ENCODE measurements at regions not wholly inside any gene's neighbourhood (a gene's known extent, or its start where the extent isn't known, plus 50 kb on each side); places are given as distances from the start of the nearest gene placed in this dataset.

DNA sequence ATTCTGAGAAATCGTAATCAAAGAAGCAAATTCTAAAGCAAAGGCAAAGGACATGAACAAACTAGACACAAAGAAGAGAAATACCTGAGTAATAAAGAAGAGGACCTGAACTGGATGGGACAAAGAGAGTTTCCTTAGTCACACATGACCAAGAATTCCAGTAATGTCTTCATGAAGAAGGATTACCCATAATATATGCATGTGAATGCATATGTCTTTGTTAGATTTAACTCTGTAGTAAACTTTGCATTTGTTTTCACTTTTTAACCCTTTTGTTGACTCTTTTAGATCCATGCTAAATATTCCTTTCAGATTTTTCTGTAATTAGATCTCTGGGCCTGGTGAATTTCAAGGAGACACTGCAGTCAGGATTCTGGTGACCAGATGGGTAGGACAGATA, 279.8 kb downstream of the ARRDC4 start:
- no peak for DNase-seq (ENCODE audit: low spot score in 2 of 2)
- no peak for FAIRE-seq

DNA sequence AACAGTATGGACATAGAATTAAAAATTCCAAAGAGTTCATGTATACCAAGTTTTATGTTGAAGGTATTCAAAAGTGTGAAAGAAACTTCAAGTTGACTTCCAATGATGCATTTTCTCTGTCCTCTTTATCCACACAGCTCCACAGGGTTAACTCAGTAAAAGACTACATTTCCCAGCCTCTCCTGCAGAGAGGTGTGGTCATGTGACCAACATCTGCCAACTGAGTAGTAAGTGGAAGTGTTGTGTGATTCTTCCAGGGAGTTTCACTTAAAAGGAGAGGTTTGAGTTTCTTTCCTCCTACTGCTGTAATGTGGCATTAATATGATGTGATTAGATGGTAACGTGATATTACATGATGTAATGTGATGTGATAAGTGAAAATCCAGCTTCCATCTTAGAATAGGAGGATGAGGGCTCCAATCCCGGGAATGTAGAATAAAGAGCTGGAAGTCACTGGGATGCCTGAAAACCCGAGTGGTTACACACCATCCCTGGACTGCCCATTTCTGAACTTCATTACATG, 280.6 kb downstream of the ARRDC4 start:
- DNase-seq (ENCODE audit: low spot score in 2 of 2) (no peak), FAIRE-seq (no peak)

DNA sequence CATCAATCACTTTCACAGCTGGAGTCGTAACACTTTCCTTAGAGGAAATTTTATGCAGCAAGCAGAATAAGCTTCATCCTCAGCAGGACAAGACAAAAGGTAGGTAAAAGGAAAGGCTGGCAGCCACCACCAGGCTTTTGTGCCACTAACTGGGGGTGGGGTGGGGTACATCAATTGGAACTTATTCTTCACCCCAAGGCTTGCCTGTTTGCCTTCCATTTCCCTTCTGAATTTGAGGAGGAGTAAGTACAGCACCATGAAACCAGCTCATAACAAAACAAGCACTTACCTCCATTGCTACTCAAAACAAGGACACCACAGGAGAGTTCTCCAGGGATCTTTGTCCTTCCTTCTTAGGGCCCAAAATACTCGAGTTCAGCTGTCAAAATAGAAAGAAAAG, 296.8 kb downstream of the ARRDC4 start:
- FAIRE-seq, result no peak

DNA sequence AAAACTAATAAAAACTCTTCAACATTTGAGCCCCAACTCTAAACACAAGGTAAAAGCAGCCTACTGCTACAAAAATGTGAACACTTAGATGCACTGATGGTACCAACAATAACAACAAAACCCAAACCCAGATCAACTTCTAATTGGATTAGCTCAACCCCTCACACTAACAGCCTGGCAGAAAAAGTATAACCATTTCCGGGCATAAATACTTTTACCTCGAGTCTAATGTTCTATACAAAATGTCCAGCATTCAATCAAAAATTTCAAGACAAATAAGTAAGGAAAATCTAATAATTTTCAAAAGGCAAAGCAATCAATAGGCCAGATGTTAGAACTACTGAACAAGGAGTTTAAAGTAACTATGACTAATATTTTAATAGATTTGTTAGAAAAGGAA, 303.3 kb downstream of the ARRDC4 start:
- FAIRE-seq (no peak), DNase-seq (ENCODE audit: low spot score in 2 of 2) (no peak)

More for the DNA sequence above, 296.8 kb downstream of the ARRDC4 start:
- DNase-seq (ENCODE audit: low spot score in 2 of 2), result no peak

DNA sequence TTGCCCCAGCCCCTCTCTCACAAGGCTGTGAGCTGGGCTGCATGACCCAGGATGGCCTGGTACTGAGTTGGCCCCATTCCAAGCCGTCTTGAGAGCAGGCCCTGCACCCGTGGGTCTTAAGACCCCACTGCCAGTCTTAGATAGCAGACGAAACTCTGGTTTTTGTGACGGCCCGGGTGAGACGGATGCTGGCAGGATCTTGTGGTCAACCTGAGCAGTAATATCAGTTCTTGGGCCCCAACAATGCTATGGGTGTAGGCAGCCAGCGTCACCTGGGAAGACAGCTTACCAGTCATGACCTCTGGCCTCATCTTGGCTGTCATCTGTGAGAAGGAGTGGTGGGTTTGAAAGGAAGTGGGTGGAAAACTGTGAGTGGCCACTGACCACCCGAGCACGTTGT, 305.8 kb downstream of the ARRDC4 start:
- FAIRE-seq, result no peak
- no peak for DNase-seq (ENCODE audit: low spot score in 2 of 2)

DNA sequence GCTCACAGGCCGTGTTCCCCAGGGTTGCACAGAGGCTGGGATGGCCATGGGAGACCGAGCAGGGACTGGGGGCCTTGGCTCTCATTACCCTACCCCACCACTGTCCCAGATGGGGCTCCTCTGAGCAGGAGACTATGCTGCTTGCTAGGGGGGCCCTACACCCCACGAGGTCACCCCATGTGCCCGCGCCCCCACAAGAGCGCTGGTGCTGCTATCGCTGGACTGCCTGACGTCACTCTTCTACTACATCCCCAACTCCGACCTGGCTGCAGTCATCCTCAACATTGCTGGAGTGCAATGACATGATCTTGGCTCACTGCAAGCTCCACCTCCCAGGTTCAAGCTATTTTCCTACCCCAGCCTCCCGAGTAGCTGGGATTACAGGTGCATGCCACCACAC, 307.7 kb downstream of the ARRDC4 start:
- DNase-seq (ENCODE audit: low spot score in 2 of 2) (no peak), FAIRE-seq (no peak)

DNA sequence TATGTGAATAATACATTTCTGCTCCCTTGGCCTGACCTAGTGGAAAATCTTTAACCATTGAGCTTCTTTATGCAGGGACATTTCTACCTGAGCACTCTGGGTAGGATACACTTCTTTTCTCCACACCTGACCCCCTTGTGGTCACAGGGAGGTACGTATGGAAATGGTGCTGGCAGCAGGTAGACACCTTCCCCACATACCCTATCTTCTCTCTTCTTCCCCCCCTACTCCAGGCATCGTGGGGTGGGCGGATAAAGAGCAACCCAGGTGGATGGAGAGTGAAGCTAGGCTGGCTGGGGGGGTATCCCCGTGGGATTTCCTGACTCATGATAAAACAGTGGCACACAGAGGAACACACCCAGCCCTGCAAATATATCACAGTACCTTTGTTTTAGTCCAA, 312.1 kb downstream of the ARRDC4 start:
- FAIRE-seq, result no peak
- DNase-seq (ENCODE audit: low spot score in 2 of 2), result no peak

DNA sequence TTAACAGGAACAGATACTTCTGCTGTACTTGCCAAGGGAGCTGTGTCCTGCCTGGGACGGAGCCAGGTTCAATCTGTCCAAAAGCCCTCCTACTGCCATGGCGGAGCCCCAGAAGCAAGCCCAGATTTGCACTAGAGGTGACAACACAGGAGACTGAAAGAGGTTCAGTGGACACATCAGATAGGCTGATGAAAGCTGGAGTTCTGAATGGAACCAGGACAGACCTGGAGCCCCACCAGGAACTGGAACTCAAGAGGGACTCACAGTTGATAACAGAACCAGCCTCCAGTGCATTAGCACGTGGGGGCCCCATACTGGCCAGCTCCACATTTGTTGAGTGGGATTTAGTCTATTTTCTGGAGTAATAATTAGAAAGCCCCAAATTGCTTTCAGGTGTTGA, 315.5 kb downstream of the ARRDC4 start:
- no peak for FAIRE-seq

DNA sequence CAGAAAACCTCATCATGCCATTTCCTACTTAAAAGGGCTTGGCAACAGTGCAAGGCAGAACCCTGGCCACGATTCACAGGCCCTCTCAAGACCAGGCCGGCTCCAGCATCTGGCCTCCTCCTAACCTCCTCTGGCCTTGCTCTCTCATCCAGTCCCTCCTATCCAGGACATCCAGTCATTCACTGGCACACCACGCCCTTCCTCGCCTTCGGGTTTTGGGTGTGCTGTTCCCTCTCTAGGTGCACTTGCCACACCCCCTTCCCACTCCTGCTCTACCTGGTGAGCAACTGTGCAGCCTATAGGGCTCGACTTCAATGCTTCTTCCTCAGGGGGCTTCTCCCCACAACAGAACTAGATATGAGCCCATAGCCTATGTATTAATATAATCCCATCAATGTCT, 317.1 kb downstream of the ARRDC4 start:
- FAIRE-seq (no peak), DNase-seq (ENCODE audit: low spot score in 2 of 2) (no peak)

More for the DNA sequence above, 315.5 kb downstream of the ARRDC4 start:
- no peak for DNase-seq (ENCODE audit: low spot score in 2 of 2)

DNA sequence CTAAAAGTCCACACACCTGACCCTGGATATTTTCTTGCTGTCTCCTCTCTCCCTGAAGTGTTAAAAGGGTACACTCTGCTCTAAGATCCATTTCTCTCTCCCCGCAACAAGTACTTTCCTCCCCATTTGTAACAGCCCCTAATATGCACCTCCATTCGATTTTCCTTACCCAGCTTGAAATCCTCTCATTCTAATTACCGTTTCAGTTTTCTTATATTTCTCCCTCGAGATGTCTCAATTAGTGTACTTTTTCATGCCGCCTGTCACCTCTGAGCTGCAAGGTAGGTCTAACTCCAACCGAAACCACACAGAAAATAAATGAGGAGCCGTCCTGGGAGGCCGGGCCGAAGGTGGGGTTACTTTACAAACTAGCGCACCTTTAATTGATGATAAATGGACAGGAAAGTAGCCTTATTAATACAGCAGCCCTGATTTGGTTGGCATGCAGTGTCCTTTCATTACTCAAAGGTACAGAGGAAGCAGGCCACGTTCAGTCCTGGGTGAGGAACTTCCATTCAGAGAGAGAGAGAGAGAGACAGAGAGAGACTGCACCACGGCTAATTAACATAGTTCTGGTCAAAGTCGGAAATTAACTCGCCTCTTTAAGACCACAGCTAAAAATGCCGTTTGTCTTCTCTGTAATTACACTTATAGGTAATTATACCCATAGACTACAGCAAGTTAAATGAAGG, 319.9 kb downstream of the ARRDC4 start:
- DNase-seq (ENCODE audit: low spot score in 2 of 2), result no peak
- FAIRE-seq, result no peak

DNA sequence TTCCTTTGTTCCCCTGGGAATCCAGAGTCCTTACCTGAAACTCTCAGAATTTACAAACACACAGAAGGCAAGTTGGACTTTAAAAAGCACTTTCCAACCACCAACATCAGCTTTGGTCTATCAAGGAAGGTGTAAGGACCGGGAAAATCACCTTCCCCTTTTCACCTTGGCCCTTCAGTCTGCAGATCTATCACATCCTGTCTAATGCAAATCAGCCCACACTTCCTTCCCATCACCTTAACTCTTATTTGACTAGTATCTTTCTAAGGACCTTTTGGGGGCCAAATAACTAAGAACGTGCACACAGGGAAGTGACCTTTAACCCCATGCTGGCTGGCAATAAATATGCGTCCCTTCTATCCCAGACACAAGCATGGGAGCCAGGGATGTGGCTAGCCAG, 320.6 kb downstream of the ARRDC4 start:
- FAIRE-seq (no peak), DNase-seq (ENCODE audit: low spot score in 2 of 2) (no peak)

DNA sequence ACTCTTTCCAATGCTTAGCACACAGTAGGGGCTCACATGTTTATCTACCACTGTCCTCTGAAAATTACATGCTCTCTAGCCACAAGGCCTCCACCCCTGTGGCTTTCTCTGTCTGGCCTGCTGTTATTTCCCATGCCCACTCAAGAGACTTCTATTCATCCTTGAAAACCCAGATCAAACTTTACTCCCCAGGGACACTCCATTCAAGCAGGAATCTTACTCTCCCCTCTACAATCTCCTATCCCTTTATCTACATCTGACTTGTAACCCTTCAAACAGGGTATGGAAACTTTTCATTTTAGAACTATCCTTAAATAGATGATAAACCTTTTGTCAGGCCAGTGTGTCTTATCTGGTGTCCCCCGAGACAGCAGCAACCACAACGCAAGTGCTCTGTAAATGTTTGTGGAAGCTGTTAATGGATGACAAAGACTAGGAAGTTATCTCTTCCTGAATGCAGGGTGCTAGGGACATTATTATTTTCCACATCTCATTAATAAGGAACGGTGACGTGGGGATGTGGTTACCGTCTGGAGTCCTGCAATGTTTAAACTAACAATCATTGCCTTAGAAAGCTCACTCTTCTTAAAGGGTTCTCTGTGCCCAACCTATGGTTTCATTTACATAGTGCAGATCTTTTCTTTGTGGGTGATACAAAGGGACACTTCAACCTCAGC, 322.3 kb downstream of the ARRDC4 start:
- FAIRE-seq (no peak), DNase-seq (ENCODE audit: low spot score in 2 of 2) (no peak)

DNA sequence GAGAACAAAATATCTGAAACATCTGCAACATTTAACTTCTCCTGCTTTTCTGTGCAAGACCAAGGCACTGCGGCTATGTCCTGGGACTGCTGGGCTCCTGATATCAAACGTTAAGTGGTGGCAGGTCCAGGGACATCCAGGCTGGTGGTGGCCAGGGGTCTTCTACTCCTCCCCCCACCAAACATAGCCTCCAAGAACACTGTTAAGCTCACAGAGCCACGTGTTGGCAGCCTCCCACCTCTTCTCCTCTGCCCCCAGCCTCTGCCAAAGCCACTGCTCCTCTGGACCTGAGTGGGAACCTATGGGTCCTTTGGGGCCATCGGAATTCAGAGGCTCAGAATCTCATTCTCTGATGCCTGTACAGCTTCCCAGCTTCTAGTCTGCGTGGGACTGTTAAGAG, 325.7 kb downstream of the ARRDC4 start:
- no peak for FAIRE-seq

DNA sequence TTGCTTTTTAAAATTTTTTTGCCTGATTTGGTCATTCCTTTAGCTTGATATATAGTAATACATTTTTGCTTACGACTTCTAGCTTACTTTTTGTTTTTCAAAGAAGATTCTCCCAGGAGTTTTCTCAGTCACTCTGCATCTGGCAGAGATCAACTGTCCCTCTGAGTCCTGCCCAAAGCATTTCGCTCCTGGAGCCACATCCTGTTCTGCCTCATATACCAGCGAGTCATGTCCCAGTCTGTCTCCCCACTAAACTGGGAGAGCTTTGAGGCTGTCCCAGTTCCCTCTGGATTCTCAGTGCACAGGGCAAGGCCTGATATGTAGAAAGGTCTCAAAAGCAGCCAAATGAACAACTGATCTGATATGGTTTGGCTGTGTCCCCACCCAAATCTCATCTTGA, 326.3 kb downstream of the ARRDC4 start:
- FAIRE-seq, result no peak
- no peak for DNase-seq (ENCODE audit: low spot score in 2 of 2)

More for the DNA sequence above, 325.7 kb downstream of the ARRDC4 start:
- DNase-seq (ENCODE audit: low spot score in 2 of 2), result no peak

DNA sequence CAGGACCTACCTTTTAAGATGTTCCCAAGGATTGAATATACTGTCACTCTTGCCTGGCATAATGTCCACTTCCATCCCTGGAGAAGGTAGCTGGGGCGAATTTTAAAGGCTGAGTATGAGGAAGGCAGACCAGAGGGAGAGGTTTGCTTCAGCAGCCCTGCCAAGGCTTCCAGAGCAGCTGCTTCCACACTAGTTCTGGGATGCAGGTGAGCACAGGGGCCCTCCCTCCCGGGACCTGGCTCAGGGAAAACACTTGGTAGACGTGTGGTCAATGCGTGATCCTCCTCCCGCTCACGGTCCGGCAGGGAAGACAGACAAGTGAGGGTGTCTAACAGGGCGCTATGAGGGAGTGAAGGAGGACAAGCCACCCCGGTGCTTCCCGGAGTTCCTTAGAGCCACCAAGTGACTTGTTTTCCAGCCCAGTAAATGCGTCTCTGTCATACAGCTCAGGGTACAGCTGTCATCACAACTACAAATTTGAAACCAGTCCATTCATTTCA, 327.6 kb downstream of the ARRDC4 start:
- FAIRE-seq (no peak), DNase-seq (ENCODE audit: low spot score in 2 of 2) (no peak)

DNA sequence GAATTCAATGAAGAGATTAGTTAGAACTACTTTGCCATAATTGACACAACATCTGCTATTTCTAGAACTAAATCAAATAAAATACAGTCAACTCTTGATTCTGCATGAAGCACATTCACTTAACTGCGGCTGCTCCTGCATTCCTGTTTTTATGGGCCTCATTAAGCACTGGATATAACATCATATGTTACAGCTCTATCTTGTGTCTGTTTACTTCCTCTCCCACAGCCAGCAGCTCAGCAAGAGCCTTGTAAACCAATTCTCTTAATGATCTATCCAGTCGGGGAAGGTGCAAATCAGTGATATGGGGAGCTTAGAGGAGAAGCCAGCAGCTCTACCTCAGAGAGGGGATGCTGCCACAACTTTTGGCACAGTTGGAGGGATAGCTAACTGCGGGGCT, 329.2 kb downstream of the ARRDC4 start:
- no peak for DNase-seq (ENCODE audit: low spot score in 2 of 2)
- no peak for FAIRE-seq

DNA sequence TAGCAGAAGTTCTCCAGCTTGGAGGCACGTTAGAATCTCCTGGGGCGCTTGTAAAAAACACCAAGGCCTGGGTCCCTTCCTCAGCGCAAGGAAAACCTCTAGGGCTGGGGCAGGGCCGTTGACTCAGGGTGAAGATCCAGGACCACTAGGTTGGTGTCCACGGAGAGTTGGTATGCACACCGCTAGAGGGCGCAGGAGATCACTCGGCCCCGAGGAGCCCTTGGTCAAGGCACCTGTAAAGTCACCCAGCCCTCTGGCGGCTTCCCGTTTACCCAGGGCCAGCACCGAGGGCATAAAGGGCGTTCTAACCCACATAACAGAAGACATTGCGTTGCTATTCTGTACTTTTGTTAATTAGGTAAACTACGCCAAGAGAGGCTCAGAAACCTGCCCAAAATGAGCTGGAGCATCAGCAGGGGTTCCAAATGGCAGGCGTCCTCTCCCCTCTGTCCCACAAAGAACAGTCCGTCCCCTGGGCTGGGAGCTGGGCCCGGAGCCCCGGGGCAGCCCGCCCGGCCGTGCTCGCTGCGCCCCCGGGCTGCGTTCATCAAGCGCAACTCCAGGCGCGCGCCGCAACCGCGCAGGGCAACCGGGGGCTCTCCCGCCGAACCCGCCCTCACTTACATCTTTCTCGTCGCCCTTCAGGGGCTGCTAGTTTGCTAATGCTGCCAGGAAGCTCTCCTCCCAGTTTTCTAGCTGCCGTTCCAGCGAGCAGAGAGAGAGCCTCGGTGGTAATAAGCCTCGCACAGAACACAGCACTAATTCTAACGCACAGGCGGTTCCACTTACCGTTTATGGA, 332.1 kb downstream of the ARRDC4 start:
- DNase-seq (ENCODE audit: low spot score in 2 of 2) (peak; percentile 41 to 42), FAIRE-seq (no peak)

DNA sequence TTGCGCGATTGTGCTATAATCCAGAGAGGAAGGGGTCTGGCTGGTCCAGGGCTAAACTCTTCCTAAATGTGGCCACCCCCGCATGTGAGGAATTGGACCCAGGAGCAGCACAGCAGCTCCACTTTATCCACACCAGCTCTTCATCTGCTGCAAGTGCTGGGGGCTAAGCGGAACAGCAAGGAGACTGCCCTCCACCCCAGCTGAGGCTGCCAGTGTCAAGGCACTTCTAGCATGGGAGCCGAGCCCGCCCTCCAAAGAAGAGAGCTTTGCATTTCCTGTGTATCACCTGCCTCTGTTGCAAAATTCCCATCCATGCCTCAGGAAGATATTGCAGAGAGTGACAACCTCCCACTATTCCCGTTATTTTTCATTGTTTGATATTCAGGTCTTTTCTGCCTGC, 333.6 kb downstream of the ARRDC4 start:
- DNase-seq (ENCODE audit: low spot score in 2 of 2), result no peak
- no peak for FAIRE-seq

DNA sequence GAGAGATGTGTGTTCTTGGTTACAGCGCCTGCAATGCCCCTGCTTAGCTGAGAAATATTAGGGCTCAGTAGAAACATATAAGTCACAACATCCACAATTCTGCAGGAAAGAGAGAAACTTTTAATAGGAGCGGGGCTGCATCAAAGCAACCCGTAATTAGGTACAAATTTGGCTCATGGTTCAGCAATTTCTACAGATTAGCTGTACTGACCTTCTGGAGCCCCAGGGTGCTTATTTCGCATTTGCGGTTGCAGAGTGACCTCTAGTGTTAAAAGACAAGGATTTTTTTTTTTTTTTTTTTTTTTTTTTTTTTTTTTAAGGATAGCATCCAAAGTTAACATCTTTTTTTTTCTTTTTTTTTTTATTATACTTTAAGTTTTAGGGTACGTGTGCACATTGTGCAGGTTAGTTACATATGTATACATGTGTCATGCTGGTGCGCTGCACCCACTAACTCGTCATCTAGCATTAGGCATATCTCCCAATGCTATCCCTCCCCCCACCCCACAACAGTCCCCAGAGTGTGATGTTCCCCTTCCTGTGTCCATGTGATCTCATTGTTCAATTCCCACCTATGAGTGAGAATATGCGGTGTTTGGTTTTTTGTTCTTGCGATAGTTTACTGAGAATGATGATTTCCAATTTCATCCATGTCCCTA, 334.7 kb downstream of the ARRDC4 start:
- DNase-seq (ENCODE audit: low spot score in 2 of 2) (peak; percentile 33 to 44), FAIRE-seq (peak; percentile 47)

DNA sequence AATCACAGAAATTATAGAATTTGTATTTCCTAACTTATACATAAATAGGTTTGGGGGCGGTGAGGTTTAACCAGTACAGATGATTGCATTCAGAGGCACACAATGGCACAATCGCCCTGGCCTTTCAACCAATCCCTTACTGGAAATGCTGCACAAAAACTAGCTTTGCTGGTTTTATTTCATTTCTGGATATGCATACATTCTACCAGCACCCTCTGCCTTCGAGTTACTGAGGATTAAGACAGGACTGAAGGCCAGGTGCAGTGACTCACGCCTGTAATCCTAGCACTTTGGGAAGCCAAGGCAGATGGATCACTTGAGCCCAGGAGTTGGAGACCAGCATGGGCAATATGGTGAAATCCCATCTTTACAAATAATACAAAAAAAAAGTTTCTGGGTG, 336.1 kb downstream of the ARRDC4 start:
- FAIRE-seq, result no peak

DNA sequence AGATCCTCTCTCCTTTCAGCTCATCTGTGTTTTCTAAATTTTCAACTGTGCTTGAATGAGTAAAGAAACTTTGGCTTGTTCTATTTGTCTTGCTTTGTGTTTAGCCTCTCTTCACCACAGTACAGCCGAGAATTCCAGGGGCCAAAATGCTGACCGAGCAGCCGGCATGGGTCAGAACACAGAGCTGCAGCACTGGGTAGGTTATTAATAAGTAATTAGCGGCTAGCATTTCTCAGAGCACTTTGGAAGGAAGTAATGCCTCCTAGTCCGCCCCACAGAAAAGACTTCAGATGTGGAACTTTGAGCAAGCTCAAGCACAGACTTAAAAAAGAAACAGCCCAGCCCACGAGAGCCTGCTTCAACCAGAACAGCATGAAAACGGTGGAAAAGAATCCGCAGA, 343.9 kb downstream of the ARRDC4 start:
- DNase-seq (ENCODE audit: low spot score in 2 of 2) (no peak), FAIRE-seq (no peak)

More for the DNA sequence above, 336.1 kb downstream of the ARRDC4 start:
- DNase-seq (ENCODE audit: low spot score in 2 of 2), result no peak
